HG03442 (cell line): ENCODE measurements at regions not wholly inside any gene's neighbourhood (a gene's known extent, or its start where the extent isn't known, plus 50 kb on each side); places are given as distances from the start of the nearest gene placed in this dataset.

Experiments
- ATAC-seq: cut with Tn5 transposase; IDR thresholded peaks from one replicate; pipeline ENCODE4 v1.9.1; 2021; ENCODE audit warnings: mild to moderate bottlenecking, moderate library complexity; ENCODE audit not compliant: unreplicated experiment

- ATAC-seq, result no peak
Observed at GRCh38 chr7:108810756-108811385, 241.2 kb downstream of the DNAJB9 start.

- ATAC-seq, result no peak
Observed at GRCh38 chr7:108813251-108814014, 243.8 kb downstream of the DNAJB9 start.

GRCh38 chr7:108815815-108816214 lies 246.1 kb downstream of the DNAJB9 start:
- ATAC-seq, result no peak

- no peak for ATAC-seq
Observed at GRCh38 chr7:108818742-108819141, 249.1 kb downstream of the DNAJB9 start.

- ATAC-seq, result no peak
Observed at GRCh38 chr7:108824840-108825580, 255.3 kb downstream of the DNAJB9 start.

- no peak for ATAC-seq
Observed at GRCh38 chr7:108825581-108825909, 255.9 kb downstream of the DNAJB9 start.

- ATAC-seq, result no peak
Observed at GRCh38 chr7:108836256-108836655, 266.6 kb downstream of the DNAJB9 start.

- no peak for ATAC-seq
Observed at GRCh38 chr7:108838198-108838597, 268.5 kb downstream of the DNAJB9 start.

- ATAC-seq, result no peak
Observed at GRCh38 chr7:108839076-108839475, 269.4 kb downstream of the DNAJB9 start.

GRCh38 chr7:108845951-108846350 lies 276.3 kb downstream of the DNAJB9 start:
- no peak for ATAC-seq

- no peak for ATAC-seq
Observed at GRCh38 chr7:108846471-108846870, 276.8 kb downstream of the DNAJB9 start.

- no peak for ATAC-seq
Observed at GRCh38 chr7:108848486-108848885, 278.8 kb downstream of the DNAJB9 start.

GRCh38 chr7:108860615-108861014 lies 290.9 kb downstream of the DNAJB9 start:
- ATAC-seq, result no peak

GRCh38 chr7:108861071-108861470 lies 291.4 kb downstream of the DNAJB9 start:
- ATAC-seq, result no peak

GRCh38 chr7:108863227-108863848 lies 293.7 kb downstream of the DNAJB9 start:
- ATAC-seq, result no peak

- ATAC-seq, result no peak
Observed at GRCh38 chr7:108869070-108869469, 299.4 kb downstream of the DNAJB9 start.

GRCh38 chr7:108875139-108875538 lies 305.5 kb downstream of the DNAJB9 start:
- ATAC-seq, result no peak

GRCh38 chr7:108890862-108891261 lies 321.2 kb downstream of the DNAJB9 start:
- no peak for ATAC-seq

- no peak for ATAC-seq
Observed at GRCh38 chr7:108908456-108908855, 338.8 kb downstream of the DNAJB9 start.

GRCh38 chr7:108911016-108911415 lies 341.3 kb downstream of the DNAJB9 start:
- ATAC-seq, result no peak

- ATAC-seq, result no peak
Observed at GRCh38 chr7:108920490-108920889, 350.8 kb downstream of the DNAJB9 start.
